Skin epidermis (tissue), 12 donors: ENCODE measurements at regions not wholly inside any gene's neighbourhood (a gene's known extent, or its start where the extent isn't known, plus 50 kb on each side); places are given as distances from the start of the nearest gene placed in this dataset.
A peak's percentile ranks its signal among the peaks of the same experiment; 100 is the strongest.

Source experiments
- H3K27ac ChIP-seq, 21 experiments: fragments of 200-600 bp; sonication (generic) in 11 of 21; one replicate each; pipeline ENCODE4 v1.5.0; 2020; ENCODE audit warnings: mild to moderate bottlenecking in 3 of 21, inconsistent platforms in 2 of 21, moderate library complexity in 2 of 21
- H3K4me3 ChIP-seq, 7 experiments: fragments of 200-600 bp; sonication (generic) in 2 of 7; one replicate each; pipeline ENCODE4 v1.5.0; 2020; ENCODE audit warnings: inconsistent platforms in 2 of 7, mild to moderate bottlenecking in 2 of 7, moderate library complexity in 1 of 7

DNA sequence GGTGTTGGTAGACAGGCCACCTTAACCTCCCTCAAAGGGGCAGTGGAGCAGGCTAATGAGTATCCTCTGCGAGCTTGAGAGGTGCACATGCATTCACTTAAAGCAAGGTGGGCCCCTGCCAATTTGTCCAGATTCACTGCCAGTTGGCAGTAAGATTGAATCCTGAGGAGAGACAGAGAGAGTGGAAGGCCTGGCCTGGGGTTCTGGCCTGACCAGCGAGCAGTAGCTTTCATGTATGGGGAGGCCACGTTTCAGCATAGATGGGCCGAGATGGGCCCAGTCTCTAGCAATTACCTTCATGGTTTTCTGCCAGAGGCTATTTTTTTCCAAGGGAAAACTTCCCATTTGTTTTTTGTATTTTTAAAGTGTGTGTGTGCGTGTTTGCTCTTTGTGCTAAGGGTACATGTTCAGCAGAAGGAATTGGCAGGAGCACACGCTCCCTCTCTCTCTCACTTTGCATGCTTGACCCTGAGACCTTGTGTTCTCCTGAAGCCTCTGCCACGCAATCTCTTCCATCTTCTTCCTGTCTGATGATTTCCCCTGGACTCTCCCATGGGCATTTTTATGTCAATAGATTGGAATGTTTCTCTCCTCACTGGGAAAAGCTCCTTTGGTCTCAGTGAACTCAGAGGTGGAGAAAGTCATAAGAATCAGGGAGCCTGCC, 215.8 kb upstream of the SFRP2 start:
- Histone ChIP-seq H3K27ac (peak overlapping the region in 11 of 21 experiments; percentile 1 to 79 (median 57)), H3K4me3 (no peak overlapping the region)

GRCh38 chr4:154004016-154004415, 215.1 kb upstream of the SFRP2 start:
- H3K4me3 ChIP-seq: no peak overlapping the region
- H3K27ac ChIP-seq: peak overlapping the region in 8 of 21 experiments; percentile 1 to 79 (median 64)

DNA sequence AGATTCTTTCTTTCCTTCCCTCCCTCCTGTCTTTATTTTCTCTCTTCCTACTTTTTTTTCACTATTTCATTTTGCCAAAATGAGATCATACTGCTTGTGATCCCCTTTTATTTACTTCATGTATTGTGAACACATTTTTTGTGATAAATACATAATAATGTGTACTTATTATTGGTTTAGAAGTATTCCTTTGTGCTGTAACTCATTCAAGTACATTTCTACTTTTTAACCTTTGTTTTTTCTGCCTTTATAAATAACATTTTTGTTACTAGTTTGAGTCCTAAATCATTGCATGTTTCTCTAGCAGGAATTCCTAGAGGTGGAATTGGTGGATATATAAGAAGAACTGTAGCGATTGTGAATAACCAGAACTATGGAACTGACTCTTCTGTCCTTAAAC, 214.5 kb upstream of the SFRP2 start:
- Histone ChIP-seq H3K27ac (peak overlapping the region in 5 of 21 experiments; percentile 17 to 79 (median 57)), H3K4me3 (no peak overlapping the region)

- H3K4me3 ChIP-seq: no peak overlapping the region
- H3K27ac ChIP-seq: no peak overlapping the region
These were observed 212.3 kb upstream of the SFRP2 start for GRCh38 chr4:154001193-154001592.

GRCh38 chr4:153997516-153997915, 208.6 kb upstream of the SFRP2 start:
- Histone ChIP-seq H3K4me3 (no peak overlapping the region), H3K27ac (no peak overlapping the region)

DNA sequence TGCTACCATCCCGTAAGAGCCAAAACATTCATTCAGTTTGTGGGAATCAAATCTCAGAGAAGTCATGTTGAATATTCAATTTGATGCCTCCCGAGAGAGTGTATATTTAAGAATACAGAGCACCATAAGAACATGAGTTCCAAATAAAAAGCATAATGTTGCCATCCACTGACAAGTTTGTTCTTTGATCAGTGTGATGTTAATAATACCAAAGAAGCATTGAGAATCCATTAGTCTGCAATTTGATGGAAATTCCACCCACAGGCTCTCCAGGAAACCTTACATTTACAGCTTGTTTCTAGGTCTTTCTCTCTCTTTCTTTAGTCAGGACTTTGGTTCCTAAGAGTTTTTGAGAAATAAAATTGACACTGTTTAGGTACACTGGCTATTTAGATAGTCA, 200.6 kb upstream of the SFRP2 start:
- no peak overlapping the region for H3K4me3 ChIP-seq
- no peak overlapping the region for H3K27ac ChIP-seq

DNA sequence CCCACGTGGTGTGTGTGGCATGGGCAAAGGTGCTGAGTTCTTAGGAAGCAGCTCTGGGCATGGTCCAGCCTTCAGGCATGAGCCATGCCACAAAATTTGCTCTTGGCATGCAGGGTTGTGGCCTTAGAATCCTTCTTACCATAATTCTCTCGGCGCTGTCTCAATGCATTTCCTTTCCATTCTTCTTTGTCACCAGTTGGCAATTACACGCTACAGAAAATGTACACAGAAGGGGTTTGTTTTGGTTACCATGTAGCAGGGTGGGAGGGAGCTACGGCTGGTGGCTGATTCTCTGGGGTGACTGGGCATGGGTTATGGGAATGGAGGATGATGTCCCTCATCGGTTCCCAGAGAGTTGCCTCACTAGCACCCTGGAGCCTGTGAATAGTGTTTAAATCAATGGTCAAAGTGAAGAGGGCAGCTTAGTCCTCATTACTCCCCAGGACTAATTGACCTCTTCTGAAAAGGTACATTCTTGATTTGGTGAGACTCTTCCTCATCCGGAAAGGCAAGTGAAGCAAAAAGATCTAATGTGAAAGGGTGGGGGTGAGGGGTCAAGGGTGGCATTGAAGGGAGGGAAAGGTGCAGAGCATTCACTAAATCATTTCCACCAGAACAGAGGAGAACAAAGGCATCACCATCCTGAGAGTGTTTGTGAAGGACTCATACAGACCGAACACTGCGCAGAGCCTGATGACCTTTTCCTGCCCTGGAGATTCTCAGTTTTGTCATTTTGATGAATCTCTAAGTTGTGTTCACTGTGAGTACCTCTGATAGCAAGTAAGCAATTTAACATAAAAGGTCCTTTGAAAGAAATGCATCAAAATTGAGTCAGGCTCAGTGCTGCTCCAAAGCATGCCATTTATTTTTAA, 199.8 kb upstream of the SFRP2 start:
- Histone ChIP-seq H3K4me3 (no peak overlapping the region), H3K27ac (peak overlapping the region in 1 of 21 experiments; percentile 35)

- Histone ChIP-seq H3K4me3 (no peak overlapping the region), H3K27ac (peak overlapping the region in 3 of 21 experiments; percentile 34 to 42 (median 35))
These were observed 198.4 kb upstream of the SFRP2 start for GRCh38 chr4:153987291-153987690.

GRCh38 chr4:153976954-153977353, 188.1 kb upstream of the SFRP2 start:
- peak overlapping the region in 5 of 21 experiments; percentile 8 to 59 (median 51) for H3K27ac ChIP-seq
- no peak overlapping the region for H3K4me3 ChIP-seq

GRCh38 chr4:153974452-153974851, 185.6 kb upstream of the SFRP2 start:
- no peak overlapping the region for H3K4me3 ChIP-seq
- H3K27ac ChIP-seq: no peak overlapping the region

GRCh38 chr4:153973942-153974341, 185.1 kb upstream of the SFRP2 start:
- H3K4me3 ChIP-seq: no peak overlapping the region
- H3K27ac ChIP-seq: no peak overlapping the region

DNA sequence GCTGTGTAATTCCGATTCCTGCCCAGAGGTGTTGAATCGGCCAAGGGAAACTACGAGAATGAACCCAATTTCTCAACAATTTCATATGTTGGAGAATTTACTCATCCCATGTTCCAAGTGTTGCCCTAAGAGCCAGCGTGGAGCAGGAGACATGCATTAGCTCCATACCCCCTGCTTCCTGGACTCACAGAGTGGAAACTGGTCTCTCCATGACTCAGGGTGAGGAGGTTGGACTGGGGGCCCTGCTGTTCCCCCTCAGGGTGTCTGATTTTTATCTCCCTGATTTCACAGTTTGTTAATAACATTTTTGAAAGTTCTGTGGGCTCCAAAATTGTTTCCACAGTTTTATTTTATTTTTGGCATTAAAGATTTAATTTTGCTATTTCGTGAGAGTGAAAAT, 183.0 kb upstream of the SFRP2 start:
- H3K4me3 ChIP-seq: no peak overlapping the region
- H3K27ac ChIP-seq: peak overlapping the region in 5 of 21 experiments; percentile 26 to 69 (median 33)

- H3K4me3 ChIP-seq: no peak overlapping the region
- peak overlapping the region in 1 of 21 experiments; percentile 36 for H3K27ac ChIP-seq
These were observed 181.3 kb upstream of the SFRP2 start for GRCh38 chr4:153970169-153970568.

GRCh38 chr4:153969542-153969941, 180.7 kb upstream of the SFRP2 start:
- H3K27ac ChIP-seq: no peak overlapping the region
- no peak overlapping the region for H3K4me3 ChIP-seq

DNA sequence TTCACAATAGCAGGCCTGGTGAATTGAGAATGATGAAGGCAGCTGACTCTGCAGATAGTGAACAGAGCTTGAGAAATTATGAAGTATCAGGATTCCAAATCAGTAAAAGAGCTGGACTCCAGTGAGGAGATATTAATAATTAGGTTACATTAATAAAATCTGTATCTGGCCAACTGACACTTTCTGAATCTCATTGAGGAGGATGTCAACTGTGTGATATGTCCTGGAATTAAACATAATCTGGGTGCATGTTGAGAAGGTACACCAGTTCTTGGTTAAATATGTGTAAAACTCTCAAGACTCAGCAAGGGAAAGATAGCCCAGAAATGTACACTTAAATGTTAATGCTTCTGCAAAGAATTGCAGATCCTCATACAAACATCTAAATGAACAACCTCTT, 177.8 kb upstream of the SFRP2 start:
- no peak overlapping the region for H3K4me3 ChIP-seq
- H3K27ac ChIP-seq: no peak overlapping the region

DNA sequence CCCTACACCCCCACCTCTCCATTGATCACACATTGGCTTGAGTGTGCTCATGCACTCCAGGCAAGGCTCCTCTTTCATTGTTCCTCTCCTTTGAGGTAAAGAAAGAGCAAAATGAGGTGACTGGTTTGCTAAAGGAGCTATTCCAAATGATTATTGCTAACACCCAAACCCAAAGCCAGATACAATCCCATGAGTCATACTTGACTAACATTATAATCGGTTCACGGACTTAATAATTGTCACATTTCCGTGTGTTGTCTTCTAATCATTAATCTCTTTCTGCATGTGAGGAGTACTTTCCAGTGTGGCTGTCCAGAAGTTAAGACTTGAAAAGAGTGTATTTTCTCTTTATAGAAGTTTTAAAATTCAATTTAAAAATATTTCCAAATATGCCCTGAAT, 174.3 kb upstream of the SFRP2 start:
- Histone ChIP-seq H3K4me3 (no peak overlapping the region), H3K27ac (no peak overlapping the region)

DNA sequence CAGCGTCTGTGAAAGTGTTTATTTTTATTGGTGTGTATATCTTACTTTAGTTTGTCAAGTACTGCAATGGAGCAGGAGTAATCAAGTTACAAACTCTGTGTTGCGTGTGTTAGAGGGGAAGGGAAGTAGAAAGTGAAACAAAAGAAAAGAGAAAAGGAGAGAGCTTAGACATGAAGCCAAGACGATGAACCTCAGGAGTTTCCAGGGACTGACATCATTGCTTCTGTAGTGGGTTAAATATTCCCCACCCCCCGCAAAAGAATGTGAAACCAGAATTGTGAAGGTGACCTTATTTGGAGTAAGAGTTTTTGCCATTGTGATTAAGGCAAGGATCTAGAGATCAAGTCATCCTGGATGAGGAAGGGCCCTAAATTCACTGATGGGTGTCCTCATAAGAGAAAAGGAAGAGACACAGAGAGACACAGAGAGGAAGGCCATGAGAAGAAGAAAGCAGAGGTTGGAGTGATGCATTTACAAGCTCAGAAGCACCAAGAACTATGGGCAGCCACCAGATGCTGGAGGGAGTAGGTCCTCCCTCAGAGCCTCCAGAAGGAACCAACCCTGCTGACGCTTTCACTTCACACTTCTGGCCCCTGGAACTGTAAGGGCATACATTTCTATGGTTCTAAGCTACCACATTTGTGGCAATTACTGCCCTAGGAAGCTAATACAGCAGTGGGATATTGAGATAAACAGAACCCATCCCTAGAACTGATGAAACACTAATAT, 173.6 kb upstream of the SFRP2 start:
- H3K4me3 ChIP-seq: no peak overlapping the region
- H3K27ac ChIP-seq: peak overlapping the region in 1 of 21 experiments; percentile 2

DNA sequence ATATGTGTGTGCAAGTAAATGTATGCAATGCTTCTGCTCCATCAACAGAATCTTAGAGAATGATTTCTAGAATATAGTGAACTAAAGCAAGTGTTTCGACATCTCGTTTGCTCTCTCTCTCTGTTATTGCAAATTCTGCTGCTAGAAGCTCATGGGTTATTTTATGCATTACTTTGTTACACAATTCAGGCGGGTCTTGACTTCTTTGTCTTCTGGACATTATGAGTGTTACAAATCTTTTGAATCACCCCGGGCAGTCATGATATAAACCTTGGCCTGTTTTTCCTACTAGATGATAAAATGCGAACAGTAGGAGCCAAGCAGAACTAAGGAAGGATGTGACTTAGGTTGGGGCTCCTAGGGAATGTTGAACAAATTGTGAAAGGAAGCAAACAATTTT, 166.4 kb upstream of the SFRP2 start:
- Histone ChIP-seq H3K27ac (no peak overlapping the region), H3K4me3 (no peak overlapping the region)

- Histone ChIP-seq H3K4me3 (no peak overlapping the region), H3K27ac (no peak overlapping the region)
These were observed 165.8 kb upstream of the SFRP2 start for GRCh38 chr4:153954654-153955053.
